ENCODE measurements at regions not wholly inside any gene's neighbourhood (a gene's known extent, or its start where the extent isn't known, plus 50 kb on each side); places are given as distances from the start of the nearest gene placed in this dataset.

DNA sequence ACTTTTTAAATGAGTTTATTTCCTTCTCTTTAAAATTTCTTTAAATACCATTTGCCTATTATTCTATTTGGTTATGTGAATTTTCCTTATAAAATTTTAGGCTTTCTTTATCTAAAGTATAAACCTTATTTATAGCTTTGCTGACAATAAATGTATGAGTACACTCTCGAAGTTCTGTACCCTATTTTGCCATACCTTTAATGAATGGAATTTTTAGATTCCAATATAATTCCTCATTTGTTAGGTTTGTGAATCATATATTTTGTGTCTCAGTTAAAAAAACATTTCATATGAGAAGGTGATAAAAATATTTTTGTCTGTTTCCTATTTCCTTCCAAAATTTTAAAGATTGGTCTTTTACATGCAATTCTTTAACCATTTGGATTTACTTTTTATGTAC lies 427.4 kb upstream of the SLC8A1 start:
- Histone ChIP-seq H3K4me3 (no peak overlapping the region), H3K9me3 (no peaks in the 10 kb centered on the region), H3K4me1 (ENCODE audit: insufficient read depth) (no peaks in the 10 kb centered on the region), H3K27ac (no peak overlapping the region), H3K36me3 (no peaks in the 10 kb centered on the region), H3K27me3 (no peaks in the 10 kb centered on the region)
- TF ChIP-seq, protein P1, sequence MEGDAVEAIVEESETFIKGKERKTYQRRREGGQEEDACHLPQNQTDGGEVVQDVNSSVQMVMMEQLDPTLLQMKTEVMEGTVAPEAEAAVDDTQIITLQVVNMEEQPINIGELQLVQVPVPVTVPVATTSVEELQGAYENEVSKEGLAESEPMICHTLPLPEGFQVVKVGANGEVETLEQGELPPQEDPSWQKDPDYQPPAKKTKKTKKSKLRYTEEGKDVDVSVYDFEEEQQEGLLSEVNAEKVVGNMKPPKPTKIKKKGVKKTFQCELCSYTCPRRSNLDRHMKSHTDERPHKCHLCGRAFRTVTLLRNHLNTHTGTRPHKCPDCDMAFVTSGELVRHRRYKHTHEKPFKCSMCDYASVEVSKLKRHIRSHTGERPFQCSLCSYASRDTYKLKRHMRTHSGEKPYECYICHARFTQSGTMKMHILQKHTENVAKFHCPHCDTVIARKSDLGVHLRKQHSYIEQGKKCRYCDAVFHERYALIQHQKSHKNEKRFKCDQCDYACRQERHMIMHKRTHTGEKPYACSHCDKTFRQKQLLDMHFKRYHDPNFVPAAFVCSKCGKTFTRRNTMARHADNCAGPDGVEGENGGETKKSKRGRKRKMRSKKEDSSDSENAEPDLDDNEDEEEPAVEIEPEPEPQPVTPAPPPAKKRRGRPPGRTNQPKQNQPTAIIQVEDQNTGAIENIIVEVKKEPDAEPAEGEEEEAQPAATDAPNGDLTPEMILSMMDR (IDR thresholded peaks at IDR 0.05) = no peak
- TF ChIP-seq POLR2A (IDR thresholded peaks at IDR 0.05) (no peak), EP300 (IDR thresholded peaks at IDR 0.05) (no peak)
- intact Hi-C loops (cut with DNase I) = no loop called here
- no peak for DNase-seq
- WGBS, 3 donors = 76 to 81% (median 81%) methylated on average over 1 of the region's 1 CpG

DNA sequence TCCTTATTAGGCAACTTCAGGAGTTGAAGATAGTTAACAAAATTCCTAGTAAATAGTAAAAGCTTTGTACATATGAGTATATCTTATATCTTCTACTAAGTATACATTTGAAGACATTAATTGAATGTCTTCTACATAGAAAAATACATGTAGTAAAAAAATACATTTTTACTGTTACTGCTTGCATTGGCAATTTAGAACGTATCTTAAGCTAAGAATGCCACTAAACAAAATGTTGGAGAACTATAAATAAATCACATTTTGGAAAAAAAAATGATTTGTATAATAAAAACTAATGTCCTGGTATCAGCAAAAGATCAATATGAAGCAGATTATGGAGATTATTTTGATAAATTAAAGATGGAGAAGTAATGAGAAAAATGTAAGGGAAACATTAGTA lies 434.2 kb upstream of the SLC8A1 start:
- no peaks in the 10 kb centered on the region for H3K9me3 ChIP-seq
- H3K27me3 ChIP-seq = no peaks in the 10 kb centered on the region
- no peak overlapping the region for H3K4me3 ChIP-seq
- TF ChIP-seq EP300 (IDR thresholded peaks at IDR 0.05) = no peak
- TF ChIP-seq, protein P1 (IDR thresholded peaks at IDR 0.05) = no peak
- no peak for TF ChIP-seq POLR2A (IDR thresholded peaks at IDR 0.05)
- H3K4me1 ChIP-seq (ENCODE audit: insufficient read depth) = no peaks in the 10 kb centered on the region
- no peak overlapping the region for H3K27ac ChIP-seq
- WGBS, 3 donors = 88 to 93% (median 92%) methylated on average over 1 of the region's 1 CpG
- no peaks in the 10 kb centered on the region for H3K36me3 ChIP-seq
- intact Hi-C loops (cut with DNase I) = no loop called here
- DNase-seq = no peak

DNA sequence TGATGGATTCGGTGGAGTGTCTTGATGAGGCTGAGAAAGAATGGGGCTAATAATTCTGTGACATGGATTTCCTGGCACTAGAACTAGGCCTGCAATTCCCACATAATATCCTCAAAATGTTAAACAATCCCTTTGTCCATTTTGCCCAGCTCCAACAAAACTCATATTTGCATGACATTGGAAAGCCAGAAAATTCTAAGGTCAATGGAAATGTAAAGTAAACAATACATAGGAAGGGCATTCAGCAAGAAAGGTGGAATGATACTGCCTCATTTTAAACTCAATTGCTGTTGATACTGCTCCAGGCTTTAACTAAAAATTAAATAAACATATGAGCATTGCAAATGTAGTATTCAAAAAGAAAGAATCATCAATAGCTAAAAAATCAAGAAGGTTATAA lies 434.8 kb upstream of the SLC8A1 start:
- DNase-seq = no peak
- Histone ChIP-seq H3K27ac (no peak overlapping the region), H3K4me1 (ENCODE audit: insufficient read depth) (no peaks in the 10 kb centered on the region), H3K9me3 (no peaks in the 10 kb centered on the region), H3K4me3 (no peak overlapping the region), H3K27me3 (no peaks in the 10 kb centered on the region), H3K36me3 (no peaks in the 10 kb centered on the region)
- 94 to 98% (median 96%) methylated on average over 1 of the region's 1 CpG for WGBS, 3 donors
- intact Hi-C loops (cut with DNase I) = no loop called here
- TF ChIP-seq POLR2A (IDR thresholded peaks at IDR 0.05) = no peak
- TF ChIP-seq EP300 (IDR thresholded peaks at IDR 0.05) = no peak
- TF ChIP-seq, protein P1 (IDR thresholded peaks at IDR 0.05) = no peak

DNA sequence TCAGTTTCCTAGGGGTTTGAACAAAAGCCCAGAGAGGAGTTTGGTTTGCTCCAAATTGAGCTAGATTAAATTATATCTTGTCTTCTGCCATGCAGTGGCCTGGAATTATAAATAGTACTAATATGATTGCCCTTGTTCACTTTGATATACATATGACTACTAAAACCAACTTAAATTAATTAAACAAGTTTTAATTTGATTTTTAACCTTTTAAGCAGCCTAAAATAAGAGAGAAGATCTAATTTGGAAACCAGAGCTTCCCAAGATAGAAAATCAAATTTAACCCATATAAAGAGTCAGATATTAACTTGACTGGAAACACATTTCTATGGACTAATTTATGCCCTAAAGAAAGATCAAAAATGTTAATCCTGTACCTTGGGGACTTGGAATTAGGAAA lies 444.5 kb upstream of the SLC8A1 start:
- Histone ChIP-seq H3K4me1 (ENCODE audit: insufficient read depth) (no peaks in the 10 kb centered on the region), H3K36me3 (no peaks in the 10 kb centered on the region), H3K9me3 (no peaks in the 10 kb centered on the region), H3K27me3 (no peaks in the 10 kb centered on the region), H3K27ac (no peak overlapping the region), H3K4me3 (no peak overlapping the region)
- DNase-seq = no peak
- TF ChIP-seq POLR2A (IDR thresholded peaks at IDR 0.05) (no peak), EP300 (IDR thresholded peaks at IDR 0.05) (no peak)
- TF ChIP-seq, protein P1 (IDR thresholded peaks at IDR 0.05) = no peak
- intact Hi-C loops (cut with DNase I) = no loop called here

DNA sequence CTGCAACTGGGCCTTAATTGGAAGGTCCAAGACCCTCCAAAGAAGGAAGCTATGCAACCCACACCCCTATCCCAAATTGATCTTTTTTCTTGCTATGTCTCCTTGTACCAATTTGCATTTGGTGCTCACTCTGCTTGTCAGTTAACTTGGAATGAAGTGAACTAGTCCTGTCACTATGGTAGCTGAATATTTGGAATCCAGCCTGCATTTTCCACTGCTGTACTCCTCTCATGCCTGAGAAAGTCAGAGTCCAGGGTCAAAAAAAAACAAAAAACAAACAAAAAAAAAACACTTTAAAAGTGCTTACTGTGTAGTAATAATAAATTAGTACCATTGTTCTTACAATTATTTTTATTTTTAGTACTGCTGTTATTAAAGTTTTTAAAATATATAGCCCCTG lies 462.8 kb upstream of the SLC8A1 start:
- no peaks in the 10 kb centered on the region for H3K9me3 ChIP-seq
- H3K4me3 ChIP-seq = no peak overlapping the region
- no peaks in the 10 kb centered on the region for H3K36me3 ChIP-seq
- H3K27me3 ChIP-seq = no peaks in the 10 kb centered on the region
- TF ChIP-seq, protein P1 (IDR thresholded peaks at IDR 0.05) = no peak
- no peak for TF ChIP-seq EP300 (IDR thresholded peaks at IDR 0.05)
- no peak for TF ChIP-seq POLR2A (IDR thresholded peaks at IDR 0.05)
- H3K27ac ChIP-seq = no peak overlapping the region
- intact Hi-C loops (cut with DNase I) = no loop called here
- no peaks in the 10 kb centered on the region for H3K4me1 ChIP-seq (ENCODE audit: insufficient read depth)
- DNase-seq = no peak
